ENCODE measurements at regions not wholly inside any gene's neighbourhood (a gene's known extent, or its start where the extent isn't known, plus 50 kb on each side); places are given as distances from the start of the nearest gene placed in this dataset.

GRCh38 chr15:87300146-87300545, 956.4 kb downstream of the NTRK3 start:
- no peak overlapping the region for H3K23ac ChIP-seq (ENCODE audit: low read depth, low read length)
- ATAC-seq (ENCODE audit: low read depth) (no peak), DNase-seq (no peak)
- intact Hi-C loops (cut with micrococcal nuclease): no loop called here
- no peaks in the 10 kb centered on the region for H3K36me3 ChIP-seq (ENCODE audit: control insufficient read depth, insufficient read depth, low read length)
- no peak overlapping the region for H3K9ac ChIP-seq (ENCODE audit: low read depth, low read length)
- no peak overlapping the region for H4K91ac ChIP-seq (ENCODE audit: insufficient read depth, low read depth, low read length)
- H2AK5ac ChIP-seq (ENCODE audit: low read depth, low read length): no peak overlapping the region
- CTCF ChIA-PET: no interaction called here
- POLR2A ChIA-PET (ENCODE audit: unreplicated experiment): no interaction called here
- no peak overlapping the region for H2BK5ac ChIP-seq (ENCODE audit: low read depth, low read length, poor library complexity, severe bottlenecking)
- no peak overlapping the region for H3K4ac ChIP-seq (ENCODE audit: low read depth, low read length)
- H3K56ac ChIP-seq (ENCODE audit: extremely low read depth, insufficient read depth, low read length): no peak overlapping the region
- H2BK15ac ChIP-seq (ENCODE audit: low read depth, low read length): no peak overlapping the region
- H4K8ac ChIP-seq (ENCODE audit: low read depth in 2 of 2, low read length in 2 of 2): no peak overlapping the region
- BruUV-seq (replicated peaks): no TSS peak
- in situ Hi-C loops (cut with MboI; ENCODE audit: low sequenced_read_pairs): no loop called here
- H3K18ac ChIP-seq (ENCODE audit: low read depth, low read length): no peak overlapping the region
- no peaks in the 10 kb centered on the region for H3K27me3 ChIP-seq (ENCODE audit: control insufficient read depth, insufficient read depth, low read length)
- H3K14ac ChIP-seq (replicated peaks; ENCODE audit: low read depth, low read length): no peak overlapping the region
- dilution Hi-C loops (cut with HindIII; ENCODE audit: low sequenced_read_pairs, unreplicated experiment): no loop called here
- no peaks in the 10 kb centered on the region for H4K20me1 ChIP-seq (ENCODE audit: insufficient read depth, low read length)
- 0 out of 2 replicates have a peak, but pooled peaks cover 1% of the 10 kb centered on the region for H3K9me3 ChIP-seq (ENCODE audit: control insufficient read depth, insufficient read depth, low read length)
- no peaks in the 10 kb centered on the region for H3K9me1 ChIP-seq (ENCODE audit: insufficient read depth, low read length)
- H2AK9ac ChIP-seq (replicated peaks; ENCODE audit: low read depth, low read length, poor library complexity): no peak overlapping the region
- no peak overlapping the region for H2BK120ac ChIP-seq (ENCODE audit: low read depth, low read length)
- no peak for TF ChIP-seq NFE2L2 (IDR thresholded peaks at IDR 0.05; ENCODE audit: low read depth, low read length)
- no peak for TF ChIP-seq CHD1 (IDR thresholded peaks at IDR 0.05; ENCODE audit: low read depth, low read length)
- TF ChIP-seq CTCF (conservative IDR thresholded peaks at IDR 0.05; ENCODE audit: low read depth, low read length): no peak
- no peak for TF ChIP-seq BHLHE40 (IDR thresholded peaks at IDR 0.05; ENCODE audit: low read depth, low read length)
- TF ChIP-seq USF2 (IDR thresholded peaks at IDR 0.05; ENCODE audit: low read depth, low read length): no peak
- TF ChIP-seq MXI1 (IDR thresholded peaks at IDR 0.05; ENCODE audit: borderline replicate concordance, low read depth, low read length): no peak
- TF ChIP-seq RFX5 (IDR thresholded peaks at IDR 0.05; ENCODE audit: low read depth, low read length): no peak
- no CpG with 5 or more reads among the region's 3 CpGs for WGBS, 2 experiments (ENCODE audit: extremely low coverage in 2 of 2, insufficient read length in 1 of 2)
- H3K4me1 ChIP-seq (ENCODE audit: control insufficient read depth, insufficient read depth, low read length): no peaks in the 10 kb centered on the region
- no peak overlapping the region for H3K4me3 ChIP-seq (ENCODE audit: insufficient read depth, low read depth, low read length)
- no peaks in the 10 kb centered on the region for H3K79me1 ChIP-seq (ENCODE audit: low read depth in 1 of 2, low read length in 2 of 2)
- H4K5ac ChIP-seq (ENCODE audit: low read depth, low read length): no peak overlapping the region
- H3K4me2 ChIP-seq (ENCODE audit: low read depth, low read length): no peak overlapping the region
- no peak overlapping the region for H2AFZ ChIP-seq (replicated peaks; ENCODE audit: low read length, poor library complexity)
- H3K27ac ChIP-seq (ENCODE audit: insufficient read depth, low read length): no peak overlapping the region
- H2BK20ac ChIP-seq (ENCODE audit: low read depth, low read length): no peak overlapping the region
